ENCODE measurements at regions not wholly inside any gene's neighbourhood (a gene's known extent, or its start where the extent isn't known, plus 50 kb on each side); places are given as distances from the start of the nearest gene placed in this dataset.

GRCh38 chr20:40333591-40333990 is 355.4 kb downstream of the MAFB start (continued):
- TF ChIP-seq ZNF462 (CRISPR knock-in tag; IDR thresholded peaks at IDR 0.05) (no peak), REST (IDR thresholded peaks at IDR 0.05; ENCODE audit: unreplicated experiment) (no peak), NANOG (IDR thresholded peaks at IDR 0.05; ENCODE audit: borderline replicate concordance) (no peak), POLR2AphosphoS5 (IDR thresholded peaks at IDR 0.05; ENCODE audit: low read depth) (no peak), EZH2 (IDR thresholded peaks at IDR 0.05; ENCODE audit: low read depth, unreplicated experiment) (no peak), ETS1 (IDR thresholded peaks at IDR 0.05) (no peak), ZNF331 (CRISPR knock-in tag; IDR thresholded peaks at IDR 0.05; ENCODE audit: low read depth) (no peak), EZH2phosphoT487 (IDR thresholded peaks at IDR 0.05; ENCODE audit: unreplicated experiment) (no peak)
